CD4-positive, alpha-beta memory T cell (primary cell): ENCODE measurements at regions not wholly inside any gene's neighbourhood (a gene's known extent, or its start where the extent isn't known, plus 50 kb on each side); places are given as distances from the start of the nearest gene placed in this dataset.

Experiments
- CTCF ChIA-PET: fragments of 350-600 bp; sonication (Branson Sonifier 250); formaldehyde crosslinking; loops from one replicate; lab custom pipeline; 2021; ENCODE audit warnings: inconsistent platforms; ENCODE audit not compliant: partially characterized antibody; lab: Charles Lee
- POLR2A ChIA-PET: fragments of 350-600 bp; sonication (Branson Sonifier 250); formaldehyde crosslinking; loops from one replicate; lab custom pipeline; 2021; ENCODE audit not compliant: partially characterized antibody; lab: Charles Lee
- DNase-seq, 5 donors: peaks; one replicate each; pipeline versions ENCODE4 v3.0.0 to v3.0.0-alpha.2; 2020 to 2022; ENCODE audit warnings: mixed read lengths in 1 of 5
- H3K27ac ChIP-seq: one replicate; pipeline ENCODE4 v1.7.0; 2013; ENCODE audit warnings: low read depth, low read length
- H3K27me3 ChIP-seq: 2 replicates; pipeline ENCODE4 v1.7.0; 2013; ENCODE audit warnings: mild to moderate bottlenecking, low read length, moderate library complexity; ENCODE audit not compliant: insufficient read depth
- H3K36me3 ChIP-seq: 2 replicates; pipeline ENCODE4 v1.7.0; 2013; ENCODE audit warnings: mild to moderate bottlenecking, low read length, moderate library complexity; ENCODE audit not compliant: insufficient read depth
- H3K4me1 ChIP-seq: 2 replicates; pipeline ENCODE4 v1.7.0; 2013; ENCODE audit warnings: mild to moderate bottlenecking, low read length, moderate library complexity; ENCODE audit not compliant: insufficient read depth
- H3K4me3 ChIP-seq, 2 donors: one replicate each; pipeline ENCODE4 v1.7.0; 2013; ENCODE audit warnings: low read length in 2 of 2, mild to moderate bottlenecking in 1 of 2
- H3K9me3 ChIP-seq, 2 donors: one replicate each; pipeline ENCODE4 v1.7.0; 2013; ENCODE audit warnings: low read length in 2 of 2, control low read depth in 1 of 2; ENCODE audit not compliant: control insufficient read depth in 1 of 2
- H3K27ac Mint-ChIP-seq, 7 donors: one replicate each; pipeline ENCODE4 v1.8.0; 2020 to 2021; ENCODE audit warnings: mixed read lengths in 7 of 7, mild to moderate bottlenecking in 6 of 7, inconsistent platforms in 3 of 7, moderate library complexity in 3 of 7
- H3K27me3 Mint-ChIP-seq, 2 donors: one replicate each; pipeline ENCODE4 v1.8.0; 2020 to 2021; ENCODE audit warnings: mixed read lengths in 2 of 2
- H3K36me3 Mint-ChIP-seq, 2 donors: one replicate each; pipeline ENCODE4 v1.8.0; 2020 to 2021; ENCODE audit warnings: mixed read lengths in 2 of 2, inconsistent platforms in 1 of 2, mild to moderate bottlenecking in 1 of 2
- H3K4me1 Mint-ChIP-seq, 4 donors: one replicate each; pipeline ENCODE4 v1.8.0; 2020 to 2021; ENCODE audit warnings: mixed read lengths in 4 of 4, mild to moderate bottlenecking in 1 of 4
- H3K4me3 Mint-ChIP-seq, 8 donors: one replicate each; pipeline ENCODE4 v1.8.0; 2020 to 2021; ENCODE audit warnings: mixed read lengths in 8 of 8, mild to moderate bottlenecking in 7 of 8, moderate library complexity in 6 of 8, inconsistent platforms in 3 of 8
- H3K9me3 Mint-ChIP-seq, 8 donors: one replicate each; pipeline ENCODE4 v1.8.0; 2020 to 2021; ENCODE audit warnings: mixed read lengths in 8 of 8, mild to moderate bottlenecking in 5 of 8, inconsistent platforms in 3 of 8, moderate library complexity in 1 of 8
- intact Hi-C: fragments of 100-400 bp; cut with micrococcal nuclease; formaldehyde crosslinking; loops from one replicate; pipeline ENCODE4 v1.15.1; 2023

DNA sequence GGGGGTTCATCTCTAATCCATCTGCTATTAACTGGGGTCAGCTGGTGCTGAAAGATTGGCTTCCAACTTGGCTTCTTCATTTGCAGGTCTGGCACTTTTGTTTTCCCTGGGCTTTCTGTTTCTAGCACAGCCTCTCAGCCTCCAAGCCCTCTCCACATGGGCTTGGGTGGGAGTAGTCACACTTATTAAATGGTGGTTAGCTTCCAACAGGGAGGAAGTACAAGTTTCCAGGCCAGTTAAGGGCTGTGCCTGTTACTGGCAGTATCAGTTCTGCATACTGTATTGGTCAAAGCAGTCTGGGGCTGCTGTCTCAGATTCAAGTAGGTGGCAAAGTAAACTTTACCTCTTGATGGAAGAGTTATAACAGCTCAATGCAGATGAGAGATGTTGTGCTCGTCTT is 627.1 kb upstream of the CCDC54 start:
- Histone ChIP-seq H3K9me3 (no peaks in the 10 kb centered on the region), H3K27me3 (no peaks in the 10 kb centered on the region), H3K36me3 (no peaks in the 10 kb centered on the region), H3K27ac (no peak overlapping the region), H3K4me3 (no peak overlapping the region), H3K4me1 (no peaks in the 10 kb centered on the region)
- Mint-ChIP-seq H3K36me3 (no peaks in the 10 kb centered on the region), H3K4me1 (no peaks in the 10 kb centered on the region), H3K4me3 (no peak overlapping the region), H3K27me3 (peaks cover 2% of the 10 kb centered on the region in 2 donors), H3K27ac (no peak overlapping the region), H3K9me3 (peaks cover 0 to 11% (median 8%) of the 10 kb centered on the region in 8 donors)
- CTCF ChIA-PET, result no interaction called here
- POLR2A ChIA-PET, result no interaction called here
- DNase-seq, result no peak
- intact Hi-C loops, result no loop called here

DNA sequence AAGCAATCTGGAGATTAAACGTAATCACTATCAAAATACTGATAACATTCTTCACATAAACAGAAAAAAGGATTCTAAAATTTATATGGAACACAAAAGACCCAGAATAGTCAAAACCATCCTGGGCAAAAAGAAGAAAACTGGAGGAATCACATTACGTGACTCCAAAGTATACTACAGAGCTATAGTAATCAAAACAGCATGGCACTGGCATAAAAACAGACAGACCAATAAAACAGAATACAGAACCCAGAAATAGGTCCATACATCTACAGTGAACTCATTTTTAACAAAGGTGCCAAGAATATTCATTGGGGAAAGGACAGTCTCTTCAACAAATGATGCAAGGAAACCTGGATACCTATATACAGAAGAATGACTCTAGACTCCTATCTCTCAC is 621.9 kb upstream of the CCDC54 start:
- intact Hi-C loops, result no loop called here
- Mint-ChIP-seq H3K27ac (no peak overlapping the region), H3K4me1 (no peaks in the 10 kb centered on the region), H3K36me3 (no peaks in the 10 kb centered on the region), H3K4me3 (no peak overlapping the region), H3K27me3 (peaks cover 2% of the 10 kb centered on the region in 2 donors), H3K9me3 (peaks cover 3 to 15% (median 9%) of the 10 kb centered on the region in 8 donors)
- no peak overlapping the region for H3K4me3 ChIP-seq
- H3K4me1 ChIP-seq, result no peaks in the 10 kb centered on the region
- no peak for DNase-seq
- no peaks in the 10 kb centered on the region for H3K9me3 ChIP-seq
- H3K27me3 ChIP-seq, result no peaks in the 10 kb centered on the region
- H3K36me3 ChIP-seq, result no peaks in the 10 kb centered on the region
- H3K27ac ChIP-seq, result no peak overlapping the region
- ChIA-PET POLR2A (no interaction called here), CTCF (no interaction called here)

DNA sequence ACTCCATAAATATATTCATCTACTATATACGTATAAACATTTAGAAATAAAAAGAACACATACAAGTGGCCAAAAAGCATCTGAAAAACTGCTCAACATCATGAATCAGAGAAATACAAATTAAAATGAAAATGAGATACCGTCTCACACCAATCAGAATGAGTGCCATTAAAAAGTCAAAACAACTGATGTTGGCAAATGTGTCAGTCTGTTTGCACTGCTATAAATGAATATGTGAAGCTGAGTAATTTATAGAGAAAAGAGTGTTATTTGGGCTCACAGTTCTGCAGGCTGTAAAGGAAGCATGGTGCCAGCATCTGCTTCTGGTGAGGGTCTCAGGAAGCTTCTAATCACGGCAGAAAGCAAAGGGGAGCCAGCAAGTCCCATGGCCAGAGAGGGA is 620.3 kb upstream of the CCDC54 start:
- H3K27ac ChIP-seq, result no peak overlapping the region
- no peaks in the 10 kb centered on the region for H3K27me3 ChIP-seq
- Mint-ChIP-seq H3K9me3 (peaks cover 3 to 15% (median 8%) of the 10 kb centered on the region in 8 donors), H3K27me3 (peaks cover 0 to 2% of the 10 kb centered on the region in 2 donors), H3K27ac (no peak overlapping the region), H3K4me1 (no peaks in the 10 kb centered on the region), H3K4me3 (no peak overlapping the region), H3K36me3 (no peaks in the 10 kb centered on the region)
- CTCF ChIA-PET, result no interaction called here
- H3K4me3 ChIP-seq, result no peak overlapping the region
- intact Hi-C loops, result no loop called here
- no peak for DNase-seq
- no peaks in the 10 kb centered on the region for H3K4me1 ChIP-seq
- no peaks in the 10 kb centered on the region for H3K9me3 ChIP-seq
- no peaks in the 10 kb centered on the region for H3K36me3 ChIP-seq
- POLR2A ChIA-PET, result no interaction called here

DNA sequence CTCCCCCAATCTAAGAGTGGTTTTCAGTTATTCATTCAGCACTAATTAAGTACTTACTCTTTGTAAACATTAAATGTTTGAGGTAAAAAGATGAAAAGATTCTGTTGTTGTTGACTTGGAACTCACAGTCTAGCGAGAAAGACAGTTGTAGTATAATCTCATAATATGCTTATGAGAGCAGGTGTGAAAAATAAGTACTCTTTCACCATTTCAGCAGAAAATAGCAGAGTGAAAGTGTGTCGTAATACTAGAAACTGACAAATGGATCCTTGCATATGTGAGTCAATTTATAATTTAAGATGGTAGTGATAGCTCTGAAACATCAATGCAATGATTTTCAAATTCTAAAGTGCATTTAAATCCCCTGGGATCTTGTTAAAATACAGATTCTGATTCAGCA is 618.8 kb upstream of the CCDC54 start:
- peaks cover 2 to 12% (median 7%) of the 10 kb centered on the region in 8 donors for H3K9me3 Mint-ChIP-seq
- H3K27ac Mint-ChIP-seq, result no peak overlapping the region
- Histone ChIP-seq H3K9me3 (no peaks in the 10 kb centered on the region), H3K4me1 (no peaks in the 10 kb centered on the region), H3K27me3 (no peaks in the 10 kb centered on the region), H3K4me3 (no peak overlapping the region), H3K36me3 (no peaks in the 10 kb centered on the region), H3K27ac (no peak overlapping the region)
- DNase-seq, result no peak
- CTCF ChIA-PET, result no interaction called here
- H3K27me3 Mint-ChIP-seq, result no peaks in the 10 kb centered on the region
- H3K4me3 Mint-ChIP-seq, result no peak overlapping the region
- no peaks in the 10 kb centered on the region for H3K4me1 Mint-ChIP-seq
- intact Hi-C loops, result no loop called here
- no peaks in the 10 kb centered on the region for H3K36me3 Mint-ChIP-seq
- POLR2A ChIA-PET, result no interaction called here

DNA sequence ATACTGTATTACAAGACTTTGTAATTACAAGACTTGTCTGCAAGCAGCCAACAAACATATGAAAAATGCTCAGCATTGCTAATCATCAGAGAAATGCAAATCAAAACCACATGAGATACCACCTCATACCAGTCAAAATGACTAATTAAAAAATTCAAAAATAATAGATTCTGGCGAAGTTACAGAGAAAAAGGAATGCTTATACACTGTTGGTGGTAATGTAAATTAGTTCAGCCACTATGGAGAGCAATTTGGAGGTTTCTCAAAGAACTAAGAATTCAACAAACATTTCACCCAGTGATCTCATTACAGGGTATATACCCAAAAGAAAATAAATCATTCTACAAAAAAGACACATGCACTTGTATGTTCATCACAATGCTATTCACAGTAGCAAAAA is 617.5 kb upstream of the CCDC54 start:
- Histone ChIP-seq H3K4me3 (no peak overlapping the region), H3K27me3 (no peaks in the 10 kb centered on the region), H3K36me3 (no peaks in the 10 kb centered on the region), H3K9me3 (no peaks in the 10 kb centered on the region), H3K27ac (no peak overlapping the region), H3K4me1 (no peaks in the 10 kb centered on the region)
- no peak for DNase-seq
- no peak overlapping the region for H3K27ac Mint-ChIP-seq
- H3K4me1 Mint-ChIP-seq, result no peaks in the 10 kb centered on the region
- CTCF ChIA-PET, result no interaction called here
- intact Hi-C loops, result no loop called here
- POLR2A ChIA-PET, result no interaction called here
- H3K36me3 Mint-ChIP-seq, result no peaks in the 10 kb centered on the region
- peaks cover 0 to 7% (median 5%) of the 10 kb centered on the region in 8 donors for H3K9me3 Mint-ChIP-seq
- no peaks in the 10 kb centered on the region for H3K27me3 Mint-ChIP-seq
- H3K4me3 Mint-ChIP-seq, result no peak overlapping the region

DNA sequence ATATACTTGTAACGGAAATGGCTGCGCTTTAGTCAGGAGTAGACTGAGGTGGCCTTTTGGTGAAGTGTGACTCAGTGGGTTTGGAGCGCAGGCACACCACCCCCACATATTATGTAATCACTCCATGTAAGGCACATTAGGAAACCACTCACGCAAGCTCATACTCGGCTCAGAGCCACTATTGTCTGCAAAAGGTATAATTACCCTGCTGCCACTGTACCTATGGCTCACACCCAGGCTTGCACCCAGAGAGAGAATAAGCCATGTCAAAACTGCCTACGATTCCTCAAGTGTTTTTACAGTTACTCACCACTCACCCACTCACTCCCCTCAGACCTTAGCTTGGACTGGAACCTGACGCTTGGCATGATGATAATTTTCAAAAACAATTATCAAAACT is 611.9 kb upstream of the CCDC54 start:
- ChIA-PET CTCF (no interaction called here), POLR2A (no interaction called here)
- Mint-ChIP-seq H3K9me3 (no peaks in the 10 kb centered on the region), H3K36me3 (no peaks in the 10 kb centered on the region), H3K4me3 (no peak overlapping the region), H3K27me3 (peaks cover 0 to 1% of the 10 kb centered on the region in 2 donors), H3K4me1 (no peaks in the 10 kb centered on the region), H3K27ac (no peak overlapping the region)
- intact Hi-C loops, result no loop called here
- no peak overlapping the region for H3K27ac ChIP-seq
- DNase-seq, result no peak
- H3K9me3 ChIP-seq, result no peaks in the 10 kb centered on the region
- no peaks in the 10 kb centered on the region for H3K36me3 ChIP-seq
- no peak overlapping the region for H3K4me3 ChIP-seq
- no peaks in the 10 kb centered on the region for H3K4me1 ChIP-seq
- no peaks in the 10 kb centered on the region for H3K27me3 ChIP-seq

DNA sequence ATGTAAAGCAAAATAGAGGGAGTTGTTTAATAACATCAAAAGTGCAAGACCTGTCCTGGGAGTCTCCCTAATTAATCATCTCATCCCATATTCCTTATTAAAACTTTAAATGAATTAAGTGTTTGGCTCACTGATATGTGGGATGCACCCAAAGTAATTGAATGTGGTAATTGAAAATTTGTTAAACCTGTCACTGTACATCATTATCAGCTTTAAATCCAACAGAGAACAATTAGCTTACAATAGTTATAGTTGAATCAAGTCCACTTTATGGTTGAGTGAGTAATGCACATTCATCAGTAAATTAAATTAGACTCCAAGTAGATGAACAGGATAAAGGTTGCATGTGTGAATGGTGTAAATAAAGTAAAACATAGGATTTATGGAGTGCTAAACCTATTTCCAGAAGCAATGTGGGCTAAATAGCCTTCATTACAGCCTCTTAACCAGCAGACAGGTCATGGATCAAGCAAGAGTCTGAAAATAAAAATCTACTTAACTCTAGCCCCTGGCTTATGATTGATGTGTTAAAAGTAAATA is 608.2 kb upstream of the CCDC54 start:
- no peaks in the 10 kb centered on the region for H3K4me1 ChIP-seq
- Mint-ChIP-seq H3K36me3 (no peaks in the 10 kb centered on the region), H3K9me3 (no peaks in the 10 kb centered on the region), H3K4me3 (no peak overlapping the region), H3K27me3 (peaks cover 0 to 1% of the 10 kb centered on the region in 2 donors), H3K27ac (no peak overlapping the region), H3K4me1 (no peaks in the 10 kb centered on the region)
- no peaks in the 10 kb centered on the region for H3K36me3 ChIP-seq
- H3K4me3 ChIP-seq, result no peak overlapping the region
- ChIA-PET CTCF (no interaction called here), POLR2A (no interaction called here)
- intact Hi-C loops, result no loop called here
- no peak overlapping the region for H3K27ac ChIP-seq
- no peak for DNase-seq
- no peaks in the 10 kb centered on the region for H3K9me3 ChIP-seq
- H3K27me3 ChIP-seq, result no peaks in the 10 kb centered on the region

DNA sequence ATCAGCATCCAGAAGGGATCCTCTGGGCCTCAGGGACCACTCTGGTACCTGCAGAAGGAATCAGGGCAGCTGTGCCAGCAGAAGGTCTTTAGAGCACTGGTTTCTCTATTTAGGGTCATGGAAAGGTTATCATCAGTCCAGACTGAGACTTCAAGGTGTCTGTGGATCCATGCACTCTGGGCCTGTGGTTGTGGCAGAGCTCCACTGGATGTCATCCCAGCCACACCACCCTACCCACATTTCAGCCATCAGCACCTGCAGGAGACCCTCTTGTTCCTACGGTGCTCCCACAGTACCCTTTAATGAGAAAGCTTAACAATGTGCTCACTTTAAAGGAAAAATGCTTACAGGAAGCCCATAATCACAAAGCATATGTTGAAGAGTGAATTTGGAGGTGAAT is 603.4 kb upstream of the CCDC54 start:
- ChIA-PET CTCF (no interaction called here), POLR2A (no interaction called here)
- H3K4me1 ChIP-seq, result no peaks in the 10 kb centered on the region
- Mint-ChIP-seq H3K4me3 (no peak overlapping the region), H3K4me1 (no peaks in the 10 kb centered on the region), H3K36me3 (no peaks in the 10 kb centered on the region), H3K9me3 (peaks cover 0 to 7% (median 0%) of the 10 kb centered on the region in 8 donors), H3K27ac (no peak overlapping the region), H3K27me3 (no peaks in the 10 kb centered on the region)
- intact Hi-C loops, result no loop called here
- no peaks in the 10 kb centered on the region for H3K9me3 ChIP-seq
- H3K27ac ChIP-seq, result no peak overlapping the region
- no peak for DNase-seq
- H3K4me3 ChIP-seq, result no peak overlapping the region
- H3K27me3 ChIP-seq, result no peaks in the 10 kb centered on the region
- no peaks in the 10 kb centered on the region for H3K36me3 ChIP-seq
